HepG2 (cell line): ENCODE measurements at regions not wholly inside any gene's neighbourhood (a gene's known extent, or its start where the extent isn't known, plus 50 kb on each side); places are given as distances from the start of the nearest gene placed in this dataset.

Experiments used
- ATAC-seq: fragments of 200-7000 bp; cut with Tn5 transposase; 3 replicates; pipeline ENCODE4 v1.9.1; 2020; ENCODE audit warnings: mild to moderate bottlenecking, moderate library complexity
- BruUV-seq: library from RNA; stranded (reverse); fragments of 400-500 nt; replicated peaks from 2 replicates; lab custom pipeline; 2021; lab: Mats Ljungman, UMichigan
- CTCF ChIA-PET: fragments of 300-600 bp; formaldehyde crosslinking; extraction: SDS; loops from one replicate; lab custom pipeline; 2021; ENCODE audit warnings: low total read pairs, inconsistent platforms, low intra/inter-chr PET ratio; lab: Yijun Ruan, JAX
- POLR2A ChIA-PET: fragments of 350-600 bp; sonication (Branson Sonifier 250); formaldehyde crosslinking; loops from one replicate; lab custom pipeline; 2020; ENCODE audit warnings: antibody characterized with exemption, inconsistent platforms; lab: Yijun Ruan, JAX
- DNase-seq: peaks from one replicate; pipeline ENCODE4 v3.0.0-alpha.2; 2015; ENCODE audit warnings: low spot score
- FAIRE-seq: peaks from 3 replicates; lab custom pipeline; 2011; peaks lifted over from hg19 to GRCh38; lab: Jason Lieb, UNC
- H2AFZ ChIP-seq: one replicate; pipeline ENCODE4 v1.6.1; 2011; ENCODE audit warnings: low read length, inconsistent platforms
- H3K27ac ChIP-seq: fragments of 300-600 bp; 3 replicates; pipeline ENCODE4 v1.8.0; 2011; ENCODE audit warnings: mixed run types, mild to moderate bottlenecking, mixed read lengths, low read length, inconsistent platforms; ENCODE audit not compliant: insufficient read depth; ENCODE audit errors: extremely low read length
- H3K27me3 ChIP-seq, 2 experiments: fragments of 200-600 bp in 1 of 2; 2 replicates in 1 of 2; 3 replicates in 1 of 2; pipeline versions ENCODE4 v1.6.0 to v1.8.0; 2011; ENCODE audit warnings: low read length in 2 of 2, mild to moderate bottlenecking in 2 of 2, moderate library complexity in 2 of 2, inconsistent platforms in 1 of 2; ENCODE audit not compliant: insufficient read depth in 2 of 2, control insufficient read depth in 1 of 2
- H3K36me3 ChIP-seq, 2 experiments: fragments of 200-600 bp in 1 of 2; replicated peaks in 1 of 2; 2 replicates in 1 of 2; 3 replicates in 1 of 2; pipeline versions ENCODE4 v1.5.1 to v1.8.0; 2011; ENCODE audit warnings: low read length in 2 of 2, inconsistent platforms in 1 of 2; ENCODE audit not compliant: insufficient read depth in 2 of 2, control insufficient read depth in 1 of 2
- H3K4me1 ChIP-seq: 2 replicates; pipeline ENCODE4 v1.5.1; 2012; ENCODE audit warnings: low read length, inconsistent platforms; ENCODE audit not compliant: insufficient read depth
- H3K4me2 ChIP-seq: 2 replicates; pipeline ENCODE4 v1.6.0; 2011; ENCODE audit warnings: low read depth, low read length, inconsistent platforms
- H3K4me3 ChIP-seq, 3 experiments: fragments of 200-600 bp in 1 of 3; sonication (generic), shearing (Covaris generic) in 1 of 3; replicated peaks in 1 of 3; 2 replicates each; pipeline ENCODE4 v1.5.1; 2011 to 2016; ENCODE audit warnings: low read length in 3 of 3, inconsistent platforms in 2 of 3, low read depth in 2 of 3, mild to moderate bottlenecking in 2 of 3, control low read depth in 1 of 3, mixed read lengths in 1 of 3; ENCODE audit not compliant: insufficient read depth in 1 of 3
- H3K79me2 ChIP-seq: one replicate; pipeline ENCODE4 v1.6.1; 2011; ENCODE audit warnings: low read length, inconsistent platforms; ENCODE audit not compliant: insufficient read depth
- H3K9ac ChIP-seq: 2 replicates; pipeline ENCODE4 v1.6.0; 2011; ENCODE audit warnings: mild to moderate bottlenecking, low read depth, low read length, inconsistent platforms; ENCODE audit not compliant: insufficient read depth
- H3K9me3 ChIP-seq: 2 replicates; pipeline ENCODE4 v1.5.1; 2012; ENCODE audit warnings: mild to moderate bottlenecking, low read length
- H4K20me1 ChIP-seq: 2 replicates; pipeline ENCODE4 v1.6.0; 2011; ENCODE audit warnings: inconsistent platforms, mild to moderate bottlenecking, low read length, moderate library complexity; ENCODE audit not compliant: insufficient read depth
- NCOA5 ChIP-seq: sonication (generic); formaldehyde crosslinking; IDR thresholded peaks from 2 replicates; pipeline ENCODE4 v1.4.0; 2020; ENCODE audit warnings: missing genetic modification reagents
- NFRKB ChIP-seq: fragments of 450-650 bp; IDR thresholded peaks from 2 replicates; pipeline ENCODE4 v1.6.1; 2017
- SNRNP70 ChIP-seq: fragments of 200-400 bp; formaldehyde crosslinking; IDR thresholded peaks from 2 replicates; pipeline ENCODE4 v1.6.1; 2017; ENCODE audit warnings: mild to moderate bottlenecking, low read depth, low read length, moderate library complexity
- ZBTB26 ChIP-seq: IDR thresholded peaks from 2 replicates; pipeline ENCODE4 v1.6.1; 2016; ENCODE audit warnings: missing compliant biosample characterization, missing genetic modification reagents, borderline replicate concordance
- ZBTB49 ChIP-seq: sonication (generic); formaldehyde crosslinking; IDR thresholded peaks from 2 replicates; pipeline ENCODE4 v1.4.0; 2020; ENCODE audit warnings: missing genetic modification reagents, borderline replicate concordance
- ZNF484 ChIP-seq: sonication (generic); formaldehyde crosslinking; IDR thresholded peaks from 2 replicates; pipeline ENCODE4 v1.5.1; 2020; ENCODE audit warnings: mild to moderate bottlenecking, low read depth, missing genetic modification reagents, borderline replicate concordance
- ZNF530 ChIP-seq: sonication (generic); formaldehyde crosslinking; IDR thresholded peaks from 2 replicates; pipeline ENCODE4 v1.5.0; 2020; ENCODE audit warnings: low read depth, mild to moderate bottlenecking, missing genetic modification reagents
- ZNF577 ChIP-seq: sonication (generic); formaldehyde crosslinking; IDR thresholded peaks from 2 replicates; pipeline ENCODE4 v1.4.0; 2020; ENCODE audit warnings: mild to moderate bottlenecking, low read depth, missing genetic modification reagents, borderline replicate concordance
- ZNF674 ChIP-seq: sonication (generic); formaldehyde crosslinking; IDR thresholded peaks from 2 replicates; pipeline ENCODE4 v1.5.0; 2020; ENCODE audit warnings: low read depth, mild to moderate bottlenecking, missing genetic modification reagents
- ZNF777 ChIP-seq: sonication (generic); formaldehyde crosslinking; IDR thresholded peaks from 2 replicates; pipeline ENCODE4 v1.4.0; 2020; ENCODE audit warnings: missing genetic modification reagents
- WGBS: methylation state at CpG from one replicate; pipeline ENCODE4 v1.1.6; 2017; ENCODE audit warnings: low lambda C conversion rate; 5-methylcytosine and 5-hydroxymethylcytosine counted together
- in situ Hi-C: cut with HindIII; loops from 2 replicates; pipeline ENCODE4 v1.10.0; 2017; ENCODE audit warnings: low pct_unique_long_range_greater_than_20kb; ENCODE audit not compliant: extremely low pct_ligation_motif_present
- intact Hi-C: fragments of 100-400 bp; cut with micrococcal nuclease; formaldehyde crosslinking; loops from one replicate; pipeline ENCODE4 v1.10.0; 2022; ENCODE audit not compliant: unreplicated experiment
- TF ChIP-seq, protein P1 (sequence below): sonication (generic); formaldehyde crosslinking; IDR thresholded peaks from 2 replicates; pipeline ENCODE4 v1.4.0; 2020; ENCODE audit warnings: missing genetic modification reagents, mild to moderate bottlenecking, borderline replicate concordance

GRCh38 chr2:167752734-167753133 lies 494.7 kb downstream of the STK39 start:
- peaks cover 8% of the 10 kb centered on the region; the same call in 1 of the 2 replicates for H3K4me1 ChIP-seq
- no peak overlapping the region for H3K9ac ChIP-seq
- in situ Hi-C loops = no loop called here
- intact Hi-C loops = no loop called here
- no peak for DNase-seq
- H3K79me2 ChIP-seq = no peaks in the 10 kb centered on the region
- CTCF ChIA-PET = no interaction called here
- no peaks in the 10 kb centered on the region for H3K36me3 ChIP-seq
- no peak for FAIRE-seq
- no peaks in the 10 kb centered on the region for H3K9me3 ChIP-seq
- no peaks in the 10 kb centered on the region for H4K20me1 ChIP-seq
- no peak for TF ChIP-seq ZNF577
- no peak for TF ChIP-seq ZNF484
- TF ChIP-seq ZNF674 = no peak
- no peak overlapping the region for H2AFZ ChIP-seq
- ATAC-seq = no peak
- H3K4me2 ChIP-seq = no peak overlapping the region
- H3K27ac ChIP-seq = no peak overlapping the region
- peaks cover 0 to 11% of the 10 kb centered on the region in 2 experiments; a peak in 1 of 5 replicates for H3K27me3 ChIP-seq
- WGBS = 35% methylated on average over 1 of the region's 1 CpG
- no TSS peak for BruUV-seq
- H3K4me3 ChIP-seq = no peak overlapping the region
- POLR2A ChIA-PET = no interaction called here

DNA sequence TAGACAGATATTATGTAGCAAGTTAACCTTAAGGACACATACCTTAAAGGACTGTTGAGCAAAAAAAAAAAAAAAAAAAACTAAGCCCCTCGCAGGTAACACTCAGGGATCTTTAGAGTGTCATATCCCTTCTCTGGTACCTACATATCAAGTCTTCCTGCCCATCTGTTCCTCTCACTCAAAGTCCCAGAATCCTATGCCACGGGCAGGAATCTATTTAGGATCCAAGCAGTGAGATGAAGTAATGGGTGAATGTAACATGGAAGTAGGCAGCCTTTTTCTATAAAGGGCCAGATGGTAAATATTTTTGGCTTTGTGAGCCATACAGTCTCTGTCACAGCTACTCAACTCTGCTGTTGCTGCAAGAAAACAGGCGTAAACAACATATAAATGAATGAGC lies 496.7 kb downstream of the STK39 start:
- ATAC-seq = no peak
- no peak for FAIRE-seq
- H3K4me3 ChIP-seq = no peak overlapping the region
- WGBS = 26% methylated on average over 3 of the region's 3 CpGs
- DNase-seq = no peak
- no TSS peak for BruUV-seq
- no peak overlapping the region for H3K27ac ChIP-seq
- H3K79me2 ChIP-seq = no peaks in the 10 kb centered on the region
- no peak overlapping the region for H3K4me2 ChIP-seq
- H3K9ac ChIP-seq = no peak overlapping the region
- in situ Hi-C loops (no loop called here), intact Hi-C loops (no loop called here)
- no peaks in the 10 kb centered on the region for H4K20me1 ChIP-seq
- TF ChIP-seq SNRNP70 = no peak
- TF ChIP-seq ZBTB49 (CRISPR knock-in tag) = no peak
- TF ChIP-seq ZBTB26 = no peak
- no peak for TF ChIP-seq ZNF777 (CRISPR knock-in tag)
- no peak for TF ChIP-seq NFRKB
- TF ChIP-seq, protein P1, sequence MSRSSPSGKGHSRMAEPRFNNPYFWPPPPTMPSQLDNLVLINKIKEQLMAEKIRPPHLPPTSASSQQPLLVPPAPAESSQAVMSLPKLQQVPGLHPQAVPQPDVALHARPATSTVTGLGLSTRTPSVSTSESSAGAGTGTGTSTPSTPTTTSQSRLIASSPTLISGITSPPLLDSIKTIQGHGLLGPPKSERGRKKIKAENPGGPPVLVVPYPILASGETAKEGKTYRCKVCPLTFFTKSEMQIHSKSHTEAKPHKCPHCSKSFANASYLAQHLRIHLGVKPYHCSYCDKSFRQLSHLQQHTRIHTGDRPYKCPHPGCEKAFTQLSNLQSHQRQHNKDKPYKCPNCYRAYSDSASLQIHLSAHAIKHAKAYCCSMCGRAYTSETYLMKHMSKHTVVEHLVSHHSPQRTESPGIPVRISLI (CRISPR knock-in tag) = no peak
- no peak for TF ChIP-seq ZNF530 (CRISPR knock-in tag)
- no peak for TF ChIP-seq NCOA5 (CRISPR knock-in tag)
- ChIA-PET POLR2A (no interaction called here), CTCF (no interaction called here)
- H3K36me3 ChIP-seq = no peaks in the 10 kb centered on the region
- H2AFZ ChIP-seq = no peak overlapping the region
- H3K4me1 ChIP-seq = no peaks in the 10 kb centered on the region
- H3K27me3 ChIP-seq = peaks cover 0 to 11% of the 10 kb centered on the region in 2 experiments; a peak in 1 of 5 replicates
- H3K9me3 ChIP-seq = no peaks in the 10 kb centered on the region
